Panc1 (cell line): ENCODE measurements at regions not wholly inside any gene's neighbourhood (a gene's known extent, or its start where the extent isn't known, plus 50 kb on each side); places are given as distances from the start of the nearest gene placed in this dataset.

ENCODE experiments used
- POLR2AphosphoS5 ChIP-seq: IDR thresholded peaks from 2 replicates; pipeline ENCODE4 v1.6.1; 2012; ENCODE audit warnings: mild to moderate bottlenecking, low read depth, low read length, moderate library complexity
- SIN3A ChIP-seq: IDR thresholded peaks from 2 replicates; pipeline ENCODE4 v1.6.1; 2012; ENCODE audit warnings: low read depth, mild to moderate bottlenecking, low read length, moderate library complexity, borderline replicate concordance; ENCODE audit not compliant: insufficient read depth
- TCF7L2 ChIP-seq: IDR thresholded peaks from 2 replicates; pipeline ENCODE4 v1.6.1; 2011; ENCODE audit warnings: mild to moderate bottlenecking, low read depth, low read length, inconsistent platforms
- TF ChIP-seq, protein P1 (sequence below): fragments of 450-650 bp; IDR thresholded peaks from 2 replicates; pipeline ENCODE4 v1.5.1; 2017; ENCODE audit warnings: mild to moderate bottlenecking
- TF ChIP-seq, protein P2 (sequence below), 2 experiments: IDR thresholded peaks; 2 replicates each; pipeline ENCODE4 v1.6.1; 2011 to 2012; ENCODE audit warnings: low read depth in 2 of 2, control low read depth in 1 of 2, low read length in 1 of 2, mild to moderate bottlenecking in 1 of 2, moderate library complexity in 1 of 2; ENCODE audit not compliant: insufficient read depth in 1 of 2

DNA sequence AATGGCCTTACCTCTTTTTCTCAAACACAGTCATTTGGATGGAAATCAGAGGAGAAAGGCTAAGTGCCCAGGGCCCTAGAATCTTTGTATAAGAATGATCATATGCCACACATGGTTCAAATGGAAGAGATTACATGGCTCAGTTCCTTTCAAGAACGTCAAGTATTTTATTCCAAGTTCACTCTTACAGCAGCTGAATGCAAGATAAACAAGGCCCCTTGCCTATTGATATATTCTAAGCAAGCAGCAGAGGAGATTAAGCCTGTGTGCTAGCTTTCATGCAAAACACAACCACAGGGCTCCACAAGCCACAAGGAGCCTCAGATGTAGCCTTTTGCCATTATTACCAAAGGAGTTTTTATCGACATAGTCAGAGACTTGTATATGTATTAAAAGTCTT, 55.3 kb upstream of the SLCO6A1 start:
- TF ChIP-seq, protein P1, sequence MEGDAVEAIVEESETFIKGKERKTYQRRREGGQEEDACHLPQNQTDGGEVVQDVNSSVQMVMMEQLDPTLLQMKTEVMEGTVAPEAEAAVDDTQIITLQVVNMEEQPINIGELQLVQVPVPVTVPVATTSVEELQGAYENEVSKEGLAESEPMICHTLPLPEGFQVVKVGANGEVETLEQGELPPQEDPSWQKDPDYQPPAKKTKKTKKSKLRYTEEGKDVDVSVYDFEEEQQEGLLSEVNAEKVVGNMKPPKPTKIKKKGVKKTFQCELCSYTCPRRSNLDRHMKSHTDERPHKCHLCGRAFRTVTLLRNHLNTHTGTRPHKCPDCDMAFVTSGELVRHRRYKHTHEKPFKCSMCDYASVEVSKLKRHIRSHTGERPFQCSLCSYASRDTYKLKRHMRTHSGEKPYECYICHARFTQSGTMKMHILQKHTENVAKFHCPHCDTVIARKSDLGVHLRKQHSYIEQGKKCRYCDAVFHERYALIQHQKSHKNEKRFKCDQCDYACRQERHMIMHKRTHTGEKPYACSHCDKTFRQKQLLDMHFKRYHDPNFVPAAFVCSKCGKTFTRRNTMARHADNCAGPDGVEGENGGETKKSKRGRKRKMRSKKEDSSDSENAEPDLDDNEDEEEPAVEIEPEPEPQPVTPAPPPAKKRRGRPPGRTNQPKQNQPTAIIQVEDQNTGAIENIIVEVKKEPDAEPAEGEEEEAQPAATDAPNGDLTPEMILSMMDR: no peak
- no peak for TF ChIP-seq POLR2AphosphoS5
- TF ChIP-seq, protein P2, sequence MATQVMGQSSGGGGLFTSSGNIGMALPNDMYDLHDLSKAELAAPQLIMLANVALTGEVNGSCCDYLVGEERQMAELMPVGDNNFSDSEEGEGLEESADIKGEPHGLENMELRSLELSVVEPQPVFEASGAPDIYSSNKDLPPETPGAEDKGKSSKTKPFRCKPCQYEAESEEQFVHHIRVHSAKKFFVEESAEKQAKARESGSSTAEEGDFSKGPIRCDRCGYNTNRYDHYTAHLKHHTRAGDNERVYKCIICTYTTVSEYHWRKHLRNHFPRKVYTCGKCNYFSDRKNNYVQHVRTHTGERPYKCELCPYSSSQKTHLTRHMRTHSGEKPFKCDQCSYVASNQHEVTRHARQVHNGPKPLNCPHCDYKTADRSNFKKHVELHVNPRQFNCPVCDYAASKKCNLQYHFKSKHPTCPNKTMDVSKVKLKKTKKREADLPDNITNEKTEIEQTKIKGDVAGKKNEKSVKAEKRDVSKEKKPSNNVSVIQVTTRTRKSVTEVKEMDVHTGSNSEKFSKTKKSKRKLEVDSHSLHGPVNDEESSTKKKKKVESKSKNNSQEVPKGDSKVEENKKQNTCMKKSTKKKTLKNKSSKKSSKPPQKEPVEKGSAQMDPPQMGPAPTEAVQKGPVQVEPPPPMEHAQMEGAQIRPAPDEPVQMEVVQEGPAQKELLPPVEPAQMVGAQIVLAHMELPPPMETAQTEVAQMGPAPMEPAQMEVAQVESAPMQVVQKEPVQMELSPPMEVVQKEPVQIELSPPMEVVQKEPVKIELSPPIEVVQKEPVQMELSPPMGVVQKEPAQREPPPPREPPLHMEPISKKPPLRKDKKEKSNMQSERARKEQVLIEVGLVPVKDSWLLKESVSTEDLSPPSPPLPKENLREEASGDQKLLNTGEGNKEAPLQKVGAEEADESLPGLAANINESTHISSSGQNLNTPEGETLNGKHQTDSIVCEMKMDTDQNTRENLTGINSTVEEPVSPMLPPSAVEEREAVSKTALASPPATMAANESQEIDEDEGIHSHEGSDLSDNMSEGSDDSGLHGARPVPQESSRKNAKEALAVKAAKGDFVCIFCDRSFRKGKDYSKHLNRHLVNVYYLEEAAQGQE (IDR thresholded peaks at IDR 0.05; ENCODE audit: insufficient read depth in 1 of 2, low read depth in 2 of 2, low read length in 1 of 2): no peak
- no peak for TF ChIP-seq SIN3A
- no peak for TF ChIP-seq TCF7L2
